CD14-positive monocyte (primary cell): ENCODE measurements at regions not wholly inside any gene's neighbourhood (a gene's known extent, or its start where the extent isn't known, plus 50 kb on each side); places are given as distances from the start of the nearest gene placed in this dataset.

Source experiments
- DNase-seq, 3 donors: peaks; one replicate each; pipeline ENCODE4 v3.0.0-alpha.2; 2011 to 2022
- H2AFZ ChIP-seq: 2 replicates; pipeline ENCODE4 v1.6.0; 2012; ENCODE audit warnings: mild to moderate bottlenecking, low read depth, low read length, inconsistent platforms; ENCODE audit not compliant: insufficient read depth, poor library complexity, severe bottlenecking
- H3K27ac ChIP-seq, 2 donors: 1 replicate in 1 of 2; 2 replicates in 1 of 2; pipeline ENCODE4 v1.5.1; 2012 to 2013; ENCODE audit warnings: low read length in 2 of 2, control low read depth in 1 of 2, inconsistent platforms in 1 of 2, low read depth in 1 of 2, mild to moderate bottlenecking in 1 of 2
- H3K27me3 ChIP-seq, 2 donors: one replicate each; pipeline versions ENCODE4 v1.6.0 to v1.6.1; 2011 to 2013; ENCODE audit warnings: low read length in 2 of 2; ENCODE audit not compliant: control insufficient read depth in 2 of 2, insufficient read depth in 2 of 2
- H3K36me3 ChIP-seq, 2 donors: replicated peaks in 1 of 2; 1 replicate in 1 of 2; 2 replicates in 1 of 2; pipeline versions ENCODE4 v1.5.1 to v1.6.1; 2012 to 2013; ENCODE audit warnings: low read length in 2 of 2, control low read depth in 1 of 2, inconsistent platforms in 1 of 2, mild to moderate bottlenecking in 1 of 2; ENCODE audit not compliant: insufficient read depth in 2 of 2, control insufficient read depth in 1 of 2
- H3K4me1 ChIP-seq, 2 donors: 1 replicate in 1 of 2; 2 replicates in 1 of 2; pipeline versions ENCODE4 v1.5.1 to v1.6.1; 2012 to 2013; ENCODE audit warnings: low read length in 2 of 2, control low read depth in 1 of 2, inconsistent platforms in 1 of 2, mild to moderate bottlenecking in 1 of 2, moderate library complexity in 1 of 2; ENCODE audit not compliant: insufficient read depth in 2 of 2, control insufficient read depth in 1 of 2
- H3K4me2 ChIP-seq: replicated peaks from 2 replicates; pipeline ENCODE3; 2012; ENCODE audit warnings: low read length, moderate library complexity, mild to moderate bottlenecking; ENCODE audit not compliant: poor library complexity, severe bottlenecking; ENCODE audit errors: extremely low read depth
- H3K4me3 ChIP-seq, 3 experiments: fragments of 200-600 bp in 1 of 3; sonication (generic) in 1 of 3; replicated peaks in 1 of 3; 1 replicate in 2 of 3; 2 replicates in 1 of 3; pipeline ENCODE4 v1.5.1; 2011 to 2013; ENCODE audit warnings: low read length in 3 of 3, mild to moderate bottlenecking in 3 of 3, control low read depth in 2 of 3, low read depth in 2 of 3, inconsistent platforms in 1 of 3, moderate library complexity in 1 of 3
- H3K79me2 ChIP-seq: 2 replicates; pipeline ENCODE4 v1.6.0; 2012; ENCODE audit warnings: mild to moderate bottlenecking, control low read depth, inconsistent platforms, low read length, moderate library complexity; ENCODE audit not compliant: insufficient read depth
- H3K9ac ChIP-seq: 2 replicates; pipeline ENCODE4 v1.6.0; 2017; ENCODE audit warnings: low read length, mild to moderate bottlenecking; ENCODE audit not compliant: insufficient read depth, poor library complexity, severe bottlenecking
- H3K9me3 ChIP-seq, 2 donors: replicated peaks in 1 of 2; 1 replicate in 1 of 2; 2 replicates in 1 of 2; pipeline versions ENCODE4 v1.5.1 to v1.6.1; 2012 to 2013; ENCODE audit warnings: low read length in 2 of 2, control low read depth in 1 of 2; ENCODE audit not compliant: control insufficient read depth in 1 of 2, insufficient read depth in 1 of 2
- H4K20me1 ChIP-seq: 2 replicates; pipeline ENCODE4 v1.6.0; 2012; ENCODE audit warnings: mild to moderate bottlenecking, low read length, control low read depth, moderate library complexity; ENCODE audit not compliant: insufficient read depth
- H3K27ac Mint-ChIP-seq, 7 donors: one replicate each; pipeline ENCODE4 v1.8.0; 2020; ENCODE audit warnings: mild to moderate bottlenecking in 7 of 7, mixed read lengths in 7 of 7, moderate library complexity in 6 of 7, inconsistent platforms in 2 of 7
- H3K27me3 Mint-ChIP-seq, 3 donors: one replicate each; pipeline ENCODE4 v1.8.0; 2021 to 2022; ENCODE audit warnings: low read depth in 3 of 3, mild to moderate bottlenecking in 3 of 3, mixed read lengths in 3 of 3, moderate library complexity in 3 of 3, inconsistent platforms in 1 of 3
- H3K36me3 Mint-ChIP-seq, 2 donors: one replicate each; pipeline ENCODE4 v1.8.0; 2020; ENCODE audit warnings: mixed read lengths in 2 of 2, inconsistent platforms in 1 of 2, mild to moderate bottlenecking in 1 of 2
- H3K4me1 Mint-ChIP-seq: one replicate; pipeline ENCODE4 v1.8.0; 2020; ENCODE audit warnings: mild to moderate bottlenecking, mixed read lengths
- H3K4me3 Mint-ChIP-seq, 2 donors: one replicate each; pipeline ENCODE4 v1.8.0; 2020; ENCODE audit warnings: mild to moderate bottlenecking in 2 of 2, mixed read lengths in 2 of 2, moderate library complexity in 1 of 2
- H3K9me3 Mint-ChIP-seq, 7 donors: one replicate each; pipeline ENCODE4 v1.8.0; 2020 to 2022; ENCODE audit warnings: mixed read lengths in 7 of 7, mild to moderate bottlenecking in 6 of 7, moderate library complexity in 6 of 7, inconsistent platforms in 2 of 7
- CTCF ChIP-seq: fragments of 200-600 bp; IDR thresholded peaks from one replicate; pipeline ENCODE4 v1.8.0; 2022; ENCODE audit warnings: antibody characterized with exemption, mild to moderate bottlenecking
- WGBS: methylation state at CpG from one replicate; pipeline ENCODE4 v1.1.5; 2013; ENCODE audit warnings: missing lambda C conversion rate; ENCODE audit not compliant: insufficient coverage; 5-methylcytosine and 5-hydroxymethylcytosine counted together
- intact Hi-C, 2 donors: fragments of 100-400 bp; cut with micrococcal nuclease; formaldehyde crosslinking; loops; one replicate each; pipeline versions ENCODE4 v1.15.0 to v1.15.1; 2023

GRCh38 chr11:82355313-82355823 is 378.3 kb downstream of the FAM181B start:
- Histone ChIP-seq H4K20me1 (no peaks in the 10 kb centered on the region), H3K4me1 (no peaks in the 10 kb centered on the region), H3K27ac (no peak overlapping the region), H3K4me2 (no peak overlapping the region), H3K9ac (no peak overlapping the region), H3K4me3 (no peak overlapping the region), H2AFZ (no peak overlapping the region), H3K79me2 (no peaks in the 10 kb centered on the region), H3K27me3 (no peaks in the 10 kb centered on the region), H3K9me3 (no peaks in the 10 kb centered on the region), H3K36me3 (no peaks in the 10 kb centered on the region)
- TF ChIP-seq CTCF: no peak
- H3K9me3 Mint-ChIP-seq: peaks cover 0 to 2% (median 2%) of the 10 kb centered on the region in 7 donors
- no peak overlapping the region for H3K27ac Mint-ChIP-seq
- 92% methylated on average over 2 of the region's 5 CpGs for WGBS
- intact Hi-C loops: no loop called here
- no peaks in the 10 kb centered on the region for H3K4me1 Mint-ChIP-seq
- no peaks in the 10 kb centered on the region for H3K36me3 Mint-ChIP-seq
- peaks cover 0 to 2% (median 0%) of the 10 kb centered on the region in 3 donors for H3K27me3 Mint-ChIP-seq
- no peak for DNase-seq
- H3K4me3 Mint-ChIP-seq: no peak overlapping the region

- H3K9me3 Mint-ChIP-seq: no peaks in the 10 kb centered on the region
- no peaks in the 10 kb centered on the region for H4K20me1 ChIP-seq
- H3K4me3 ChIP-seq: no peak overlapping the region
- H3K27ac ChIP-seq: no peak overlapping the region
- DNase-seq: no peak
- no peaks in the 10 kb centered on the region for H3K4me1 ChIP-seq
- H3K79me2 ChIP-seq: no peaks in the 10 kb centered on the region
- intact Hi-C loops: no loop called here
- no peaks in the 10 kb centered on the region for H3K36me3 ChIP-seq
- no peak overlapping the region for H2AFZ ChIP-seq
- H3K4me1 Mint-ChIP-seq: no peaks in the 10 kb centered on the region
- no peak overlapping the region for H3K4me3 Mint-ChIP-seq
- no peaks in the 10 kb centered on the region for H3K27me3 ChIP-seq
- H3K27me3 Mint-ChIP-seq: peaks cover 0 to 5% (median 1%) of the 10 kb centered on the region in 3 donors
- no peaks in the 10 kb centered on the region for H3K36me3 Mint-ChIP-seq
- no peak for TF ChIP-seq CTCF
- H3K27ac Mint-ChIP-seq: no peak overlapping the region
- H3K9me3 ChIP-seq: no peaks in the 10 kb centered on the region
- H3K4me2 ChIP-seq: no peak overlapping the region
- H3K9ac ChIP-seq: no peak overlapping the region
- WGBS: 75% methylated on average over 2 of the region's 3 CpGs
Measured at GRCh38 chr11:82326853-82327252, 406.8 kb downstream of the FAM181B start.
